Trophoblast cell (in vitro differentiated cells and primary cell): ENCODE measurements at regions not wholly inside any gene's neighbourhood (a gene's known extent, or its start where the extent isn't known, plus 50 kb on each side); places are given as distances from the start of the nearest gene placed in this dataset.

Experiments
- DNase-seq, 2 donors: peaks; one replicate each; pipeline ENCODE4 v3.0.0-alpha.2; 2016
- H2AFZ ChIP-seq: 2 replicates; pipeline ENCODE4 v1.6.1; 2013; ENCODE audit warnings: low read length, moderate library complexity, mild to moderate bottlenecking; ENCODE audit not compliant: insufficient read depth, poor library complexity
- H2AK5ac ChIP-seq: 2 replicates; pipeline ENCODE4 v1.6.1; 2013; ENCODE audit warnings: mild to moderate bottlenecking, low read length
- H2BK120ac ChIP-seq: 2 replicates; pipeline ENCODE4 v1.6.1; 2013; ENCODE audit warnings: low read length, mild to moderate bottlenecking, moderate library complexity; ENCODE audit not compliant: insufficient read depth, poor library complexity
- H2BK12ac ChIP-seq: 2 replicates; pipeline ENCODE4 v1.6.1; 2013; ENCODE audit warnings: mild to moderate bottlenecking, low read length, moderate library complexity
- H2BK5ac ChIP-seq: 2 replicates; pipeline ENCODE4 v1.6.1; 2013; ENCODE audit warnings: low read length, low read depth, moderate library complexity, mild to moderate bottlenecking; ENCODE audit not compliant: poor library complexity
- H3K14ac ChIP-seq: 2 replicates; pipeline ENCODE4 v1.6.1; 2013; ENCODE audit warnings: mild to moderate bottlenecking, low read length
- H3K18ac ChIP-seq: 2 replicates; pipeline ENCODE4 v1.6.1; 2013; ENCODE audit warnings: mild to moderate bottlenecking, low read length
- H3K23ac ChIP-seq: 2 replicates; pipeline ENCODE4 v1.6.1; 2013; ENCODE audit warnings: low read length
- H3K27ac ChIP-seq: 2 replicates; pipeline ENCODE4 v1.5.1; 2013; ENCODE audit warnings: low read depth, mild to moderate bottlenecking, inconsistent platforms, low read length, moderate library complexity
- H3K27me3 ChIP-seq: 2 replicates; pipeline ENCODE4 v1.6.1; 2013; ENCODE audit warnings: inconsistent platforms, mild to moderate bottlenecking, low read length, moderate library complexity; ENCODE audit not compliant: insufficient read depth
- H3K36me3 ChIP-seq, 2 experiments: 1 replicate in 1 of 2; 2 replicates in 1 of 2; pipeline ENCODE4 v1.6.1; 2013; ENCODE audit warnings: low read length in 2 of 2, mild to moderate bottlenecking in 2 of 2, moderate library complexity in 1 of 2; ENCODE audit not compliant: insufficient read depth in 2 of 2, control insufficient read depth in 1 of 2
- H3K4ac ChIP-seq: 2 replicates; pipeline ENCODE4 v1.6.1; 2013; ENCODE audit warnings: low read depth, mild to moderate bottlenecking, low read length, moderate library complexity
- H3K4me1 ChIP-seq, 2 experiments: 1 replicate in 1 of 2; 2 replicates in 1 of 2; pipeline ENCODE4 v1.6.1; 2013; ENCODE audit warnings: low read length in 2 of 2, mild to moderate bottlenecking in 2 of 2, moderate library complexity in 1 of 2; ENCODE audit not compliant: insufficient read depth in 2 of 2, control insufficient read depth in 1 of 2
- H3K4me2 ChIP-seq: 2 replicates; pipeline ENCODE4 v1.6.1; 2013; ENCODE audit warnings: inconsistent platforms, mild to moderate bottlenecking, low read length, moderate library complexity
- H3K4me3 ChIP-seq: 2 replicates; pipeline ENCODE4 v1.5.1; 2013; ENCODE audit warnings: mild to moderate bottlenecking, low read depth, low read length, inconsistent platforms
- H3K79me1 ChIP-seq: one replicate; pipeline ENCODE4 v1.6.1; 2013; ENCODE audit warnings: low read length
- H3K79me2 ChIP-seq: 2 replicates; pipeline ENCODE4 v1.6.1; 2013; ENCODE audit warnings: low read length, mild to moderate bottlenecking; ENCODE audit not compliant: control insufficient read depth, insufficient read depth, poor library complexity
- H3K9ac ChIP-seq: 2 replicates; pipeline ENCODE4 v1.6.1; 2013; ENCODE audit warnings: mild to moderate bottlenecking, low read length
- H3K9me3 ChIP-seq: 2 replicates; pipeline ENCODE4 v1.6.1; 2013; ENCODE audit warnings: low read depth, mild to moderate bottlenecking, control low read depth, inconsistent platforms, low read length; ENCODE audit not compliant: insufficient read depth
- H4K12ac ChIP-seq: 2 replicates; pipeline ENCODE4 v1.6.1; 2013; ENCODE audit warnings: low read depth, mild to moderate bottlenecking, low read length, moderate library complexity
- H4K8ac ChIP-seq: 2 replicates; pipeline ENCODE4 v1.6.1; 2013; ENCODE audit warnings: low read depth, mild to moderate bottlenecking, low read length, moderate library complexity
- H4K91ac ChIP-seq: one replicate; pipeline ENCODE4 v1.6.1; 2013; ENCODE audit warnings: low read depth, mild to moderate bottlenecking, low read length, moderate library complexity
- WGBS: extraction: QIAGEN DNeasy Blood & Tissue Kit; methylation state at CpG from one replicate; pipeline ENCODE4 v1.1.7; 2013; ENCODE audit warnings: missing lambda C conversion rate; ENCODE audit not compliant: insufficient read length, insufficient coverage; ENCODE audit errors: extremely low coverage; 5-methylcytosine and 5-hydroxymethylcytosine counted together

- Histone ChIP-seq H3K18ac (no peak overlapping the region), H3K9ac (no peak overlapping the region), H2BK12ac (no peak overlapping the region), H3K27ac (no peak overlapping the region), H3K4me1 (peaks cover 4 to 7% of the 10 kb centered on the region in 2 experiments), H3K27me3 (no peaks in the 10 kb centered on the region), H2BK5ac (no peak overlapping the region), H3K4me3 (no peak overlapping the region), H3K4ac (no peak overlapping the region), H3K4me2 (no peak overlapping the region), H3K23ac (no peak overlapping the region), H4K91ac (no peak overlapping the region), H3K79me1 (no peaks in the 10 kb centered on the region), H2AFZ (no peak overlapping the region), H4K12ac (no peak overlapping the region), H3K79me2 (no peaks in the 10 kb centered on the region), H3K36me3 (no peaks in the 10 kb centered on the region), H3K9me3 (peaks cover 2% of the 10 kb centered on the region), H4K8ac (no peak overlapping the region), H2AK5ac (no peak overlapping the region), H2BK120ac (no peak overlapping the region), H3K14ac (no peak overlapping the region)
- no peak for DNase-seq
- WGBS, result no CpG with 5 or more reads among the region's 1 CpG
These were observed 380.9 kb upstream of the PROK2 start for GRCh38 chr3:72165808-72166207.

GRCh38 chr3:72165317-72165716, 380.4 kb upstream of the PROK2 start:
- no peak overlapping the region for H4K8ac ChIP-seq
- WGBS, result no CpG with 5 or more reads among the region's 2 CpGs
- peaks cover 2% of the 10 kb centered on the region for H3K9me3 ChIP-seq
- no peak overlapping the region for H3K4me3 ChIP-seq
- H2BK12ac ChIP-seq, result no peak overlapping the region
- no peaks in the 10 kb centered on the region for H3K79me2 ChIP-seq
- H2AFZ ChIP-seq, result no peak overlapping the region
- no peak overlapping the region for H3K14ac ChIP-seq
- H2BK120ac ChIP-seq, result no peak overlapping the region
- no peak overlapping the region for H3K4me2 ChIP-seq
- H3K79me1 ChIP-seq, result no peaks in the 10 kb centered on the region
- no peak overlapping the region for H3K27ac ChIP-seq
- no peak overlapping the region for H3K9ac ChIP-seq
- no peak overlapping the region for H3K18ac ChIP-seq
- no peaks in the 10 kb centered on the region for H3K36me3 ChIP-seq
- H2BK5ac ChIP-seq, result no peak overlapping the region
- H3K4me1 ChIP-seq, result peaks cover 4 to 7% of the 10 kb centered on the region in 2 experiments
- H3K27me3 ChIP-seq, result no peaks in the 10 kb centered on the region
- H3K4ac ChIP-seq, result no peak overlapping the region
- no peak overlapping the region for H3K23ac ChIP-seq
- no peak overlapping the region for H4K91ac ChIP-seq
- no peak overlapping the region for H4K12ac ChIP-seq
- no peak for DNase-seq
- no peak overlapping the region for H2AK5ac ChIP-seq

- H3K4me3 ChIP-seq, result no peak overlapping the region
- no peak overlapping the region for H3K23ac ChIP-seq
- no peaks in the 10 kb centered on the region for H3K79me1 ChIP-seq
- H3K4ac ChIP-seq, result no peak overlapping the region
- no peak overlapping the region for H3K14ac ChIP-seq
- H2BK120ac ChIP-seq, result no peak overlapping the region
- no peak overlapping the region for H2BK5ac ChIP-seq
- H3K9me3 ChIP-seq, result peaks cover 2% of the 10 kb centered on the region
- no peak overlapping the region for H3K27ac ChIP-seq
- H3K4me1 ChIP-seq, result peaks cover 4 to 7% of the 10 kb centered on the region in 2 experiments
- no peak overlapping the region for H3K4me2 ChIP-seq
- no peak overlapping the region for H2AFZ ChIP-seq
- H4K12ac ChIP-seq, result no peak overlapping the region
- H2AK5ac ChIP-seq, result no peak overlapping the region
- H3K79me2 ChIP-seq, result no peaks in the 10 kb centered on the region
- H3K27me3 ChIP-seq, result no peaks in the 10 kb centered on the region
- no peak overlapping the region for H3K18ac ChIP-seq
- DNase-seq, result no peak
- no peak overlapping the region for H4K91ac ChIP-seq
- H2BK12ac ChIP-seq, result no peak overlapping the region
- WGBS, result no CpG with 5 or more reads among the region's 5 CpGs
- no peak overlapping the region for H3K9ac ChIP-seq
- no peak overlapping the region for H4K8ac ChIP-seq
- no peaks in the 10 kb centered on the region for H3K36me3 ChIP-seq
These were observed 379.7 kb upstream of the PROK2 start for GRCh38 chr3:72164635-72164978.

GRCh38 chr3:72163809-72164634, 379.1 kb upstream of the PROK2 start:
- Histone ChIP-seq H4K12ac (no peak overlapping the region), H2BK5ac (no peak overlapping the region), H3K4ac (no peak overlapping the region), H3K23ac (no peak overlapping the region), H3K27ac (no peak overlapping the region), H3K79me1 (no peaks in the 10 kb centered on the region), H3K9me3 (peaks cover 2% of the 10 kb centered on the region), H3K18ac (no peak overlapping the region), H3K4me3 (no peak overlapping the region), H3K4me1 (peaks cover 4 to 7% of the 10 kb centered on the region in 2 experiments), H2BK12ac (no peak overlapping the region), H4K91ac (no peak overlapping the region), H3K27me3 (no peaks in the 10 kb centered on the region), H3K9ac (no peak overlapping the region), H4K8ac (no peak overlapping the region), H3K4me2 (no peak overlapping the region), H2AK5ac (no peak overlapping the region), H2BK120ac (no peak overlapping the region), H2AFZ (no peak overlapping the region), H3K36me3 (no peaks in the 10 kb centered on the region), H3K79me2 (no peaks in the 10 kb centered on the region), H3K14ac (no peak overlapping the region)
- DNase-seq, result no peak
- no CpG with 5 or more reads among the region's 7 CpGs for WGBS
